Erythroblast (primary cell): ENCODE measurements at regions not wholly inside any gene's neighbourhood (a gene's known extent, or its start where the extent isn't known, plus 50 kb on each side); places are given as distances from the start of the nearest gene placed in this dataset.

ENCODE experiments used
- DNase-seq, 2 experiments: peaks; one replicate each; lab custom pipeline; 2025; lab: John Stamatoyannopoulos, UW
- GATA1 ChIP-seq: IDR thresholded peaks from 2 replicates; pipeline ENCODE4 v1.6.1; 2011; ENCODE audit warnings: low read depth, mild to moderate bottlenecking, control low read depth, low read length, moderate library complexity
- POLR2A ChIP-seq: IDR thresholded peaks from 2 replicates; pipeline ENCODE4 v1.6.1; 2011; ENCODE audit warnings: mild to moderate bottlenecking, low read length

GRCh38 chr2:20553580-20553979 is 97.3 kb downstream of the HS1BP3 start:
- TF ChIP-seq GATA1 = no peak
- no peak for TF ChIP-seq POLR2A
- no peak for DNase-seq

GRCh38 chr2:20555954-20556353 is 94.9 kb downstream of the HS1BP3 start:
- TF ChIP-seq POLR2A (no peak), GATA1 (no peak)
- DNase-seq = no peak

GRCh38 chr2:20556756-20557155 is 94.1 kb downstream of the HS1BP3 start:
- no peak for TF ChIP-seq GATA1
- no peak for TF ChIP-seq POLR2A
- no peak for DNase-seq

- DNase-seq = no peak
- no peak for TF ChIP-seq GATA1
- TF ChIP-seq POLR2A = no peak
Observed at GRCh38 chr2:20557226-20557625, 93.7 kb downstream of the HS1BP3 start.

GRCh38 chr2:20557635-20558034 is 93.3 kb downstream of the HS1BP3 start:
- TF ChIP-seq POLR2A (no peak), GATA1 (no peak)
- no peak for DNase-seq

GRCh38 chr2:20558391-20559150 is 92.3 kb downstream of the HS1BP3 start:
- TF ChIP-seq POLR2A (no peak), GATA1 (no peak)
- no peak for DNase-seq

GRCh38 chr2:20559277-20559676 is 91.6 kb downstream of the HS1BP3 start:
- TF ChIP-seq POLR2A (no peak), GATA1 (no peak)
- DNase-seq = no peak

DNA sequence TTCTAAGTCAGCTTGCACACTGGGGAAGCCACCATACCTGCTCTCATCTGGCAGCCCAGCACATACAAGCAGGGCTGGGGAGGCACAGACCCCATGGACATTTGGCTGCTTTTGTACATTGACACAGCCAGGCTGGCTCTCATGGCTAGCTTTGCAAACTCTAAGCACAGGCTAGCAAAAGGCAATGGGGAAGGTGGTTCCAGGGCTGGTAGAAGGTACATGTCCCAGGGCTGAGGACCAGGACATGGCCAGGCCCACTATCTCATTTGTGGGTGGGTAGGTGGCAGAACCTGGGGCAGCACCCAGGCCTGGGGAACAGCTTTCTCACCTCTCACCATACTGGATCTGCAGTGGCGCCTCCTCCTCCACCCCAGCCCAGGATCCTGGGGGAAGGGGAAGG is 90.9 kb downstream of the HS1BP3 start:
- TF ChIP-seq POLR2A (no peak), GATA1 (no peak)
- no peak for DNase-seq

- TF ChIP-seq POLR2A = no peak
- TF ChIP-seq GATA1 = no peak
- DNase-seq = no peak
Observed at GRCh38 chr2:20560891-20561636, 89.8 kb downstream of the HS1BP3 start.

DNA sequence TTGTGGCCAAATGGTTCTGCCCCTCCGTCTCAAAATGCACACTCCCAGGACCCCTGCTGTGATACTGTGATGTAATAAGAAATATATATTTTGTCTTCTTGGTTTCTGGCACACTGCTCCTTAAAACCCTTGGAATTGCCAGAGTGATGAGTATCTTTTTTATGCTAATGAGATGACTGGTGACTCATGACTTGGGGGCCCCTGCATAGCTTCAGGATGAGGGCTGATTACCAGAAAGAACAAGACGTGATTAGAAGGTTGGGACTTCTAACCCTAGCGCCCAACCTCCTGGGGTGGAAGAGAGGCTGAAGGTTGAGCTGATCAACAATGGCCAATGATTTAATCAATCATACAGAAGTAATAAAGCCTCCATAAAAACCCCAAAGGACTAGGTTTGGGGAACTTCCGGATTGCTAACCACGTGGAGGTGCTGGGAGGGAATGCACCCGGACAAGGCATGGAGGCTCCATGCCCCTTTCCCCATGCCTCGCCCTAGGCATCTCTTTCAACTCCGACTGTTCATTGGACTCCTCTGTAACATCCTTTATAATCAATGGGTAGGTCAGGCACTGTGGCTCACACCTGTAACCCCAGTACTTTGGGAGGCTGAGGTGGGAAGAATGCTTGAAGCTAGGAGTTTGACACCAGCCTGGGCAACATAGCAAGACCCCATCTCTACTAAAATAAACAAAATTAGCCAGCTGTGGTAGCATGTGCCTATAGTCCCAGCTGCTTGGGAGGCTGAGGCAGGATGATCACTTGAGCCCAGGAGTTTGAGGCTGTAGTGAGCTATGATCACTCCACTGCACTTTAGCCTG is 89.1 kb downstream of the HS1BP3 start:
- DNase-seq = peak in 1 of 2 experiments; percentile 11
- TF ChIP-seq GATA1 = no peak
- TF ChIP-seq POLR2A = no peak

DNA sequence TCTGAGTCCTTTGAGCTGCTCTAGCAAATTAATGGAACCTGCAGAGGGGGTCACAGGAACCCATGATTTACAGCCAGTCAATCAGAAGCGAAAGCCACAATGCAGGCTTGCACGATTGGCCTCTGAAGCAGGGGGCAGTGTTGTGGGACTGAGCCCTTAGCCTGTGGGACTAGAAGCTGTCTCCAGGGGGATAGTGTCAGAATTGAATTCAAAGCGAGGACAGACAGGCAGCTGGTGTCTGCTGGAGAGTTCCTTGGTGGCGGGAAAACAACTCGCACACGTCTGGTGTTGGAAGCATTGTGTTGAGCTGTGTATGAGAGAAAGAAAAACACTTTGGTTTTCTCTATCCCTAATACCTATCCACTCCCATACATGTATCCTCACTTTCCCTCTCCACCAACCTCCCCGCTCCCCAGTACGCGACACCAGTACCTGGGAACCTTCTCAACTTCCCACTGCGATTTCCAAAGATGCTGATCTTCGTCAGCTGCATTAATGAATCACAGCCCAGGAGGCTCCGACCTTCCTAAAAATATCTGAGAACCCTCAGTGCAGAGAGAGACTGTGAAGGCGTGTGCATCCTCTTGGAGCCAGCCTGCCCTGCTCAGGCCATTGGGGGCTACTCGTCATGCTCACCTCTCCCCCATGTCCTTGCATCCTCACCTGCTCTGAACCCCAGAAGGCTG is 88.2 kb downstream of the HS1BP3 start:
- peak in 1 of 2 experiments; percentile 6 for DNase-seq
- TF ChIP-seq GATA1 = no peak
- no peak for TF ChIP-seq POLR2A

DNA sequence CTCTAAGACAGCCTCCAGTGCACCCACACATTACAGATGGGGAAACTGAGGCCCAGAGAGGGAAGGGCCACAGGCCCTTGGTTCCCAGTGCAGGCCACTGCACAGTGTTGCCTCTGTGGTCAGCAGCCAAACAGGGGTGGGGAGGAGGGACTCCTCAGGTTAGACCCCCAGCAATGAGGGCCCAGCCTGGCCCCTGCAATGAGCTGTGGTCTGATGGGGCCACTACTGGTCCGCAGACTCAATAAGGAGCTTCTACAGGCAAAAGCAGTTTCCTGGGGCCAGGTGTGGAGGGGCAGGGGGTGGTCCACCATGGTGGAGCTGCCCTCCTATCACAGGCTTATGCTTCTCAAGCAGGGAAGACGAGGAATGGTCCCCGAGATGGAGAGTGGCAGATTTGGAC is 87.6 kb downstream of the HS1BP3 start:
- DNase-seq = no peak
- no peak for TF ChIP-seq GATA1
- TF ChIP-seq POLR2A = no peak

DNA sequence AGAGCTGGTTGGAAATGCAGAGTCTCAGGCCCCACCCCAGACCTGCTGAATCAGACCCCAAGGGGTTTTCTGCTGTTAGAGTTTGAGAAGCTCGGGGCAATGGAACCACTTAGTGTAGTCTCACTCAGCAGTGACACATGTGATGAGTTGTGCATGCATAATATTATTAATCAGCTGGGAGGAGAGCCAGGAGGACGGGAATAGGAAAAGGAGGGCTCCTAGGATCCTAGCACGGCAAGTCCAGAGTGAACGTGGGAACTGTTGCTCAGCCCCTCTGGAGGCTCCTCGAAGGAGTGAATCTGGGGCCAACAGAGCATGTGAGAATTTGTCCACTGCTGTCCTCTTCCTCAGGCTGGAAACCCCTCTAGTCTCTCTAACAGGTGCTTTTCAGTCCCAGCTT is 87.1 kb downstream of the HS1BP3 start:
- TF ChIP-seq POLR2A (no peak), GATA1 (no peak)
- DNase-seq = no peak
